Loucy (cell line): ENCODE measurements at regions not wholly inside any gene's neighbourhood (a gene's known extent, or its start where the extent isn't known, plus 50 kb on each side); places are given as distances from the start of the nearest gene placed in this dataset.
"Not testable (repeated sequence)": the region's sequence is repeated elsewhere in the genome, so short reads cannot be mapped to it uniquely, and the experiment has no call there.

ENCODE experiments used
- H2AFZ ChIP-seq: fragments of 200-600 bp; sonication (generic); 2 replicates; pipeline ENCODE4 v1.6.0; 2016; ENCODE audit warnings: antibody characterized with exemption, mild to moderate bottlenecking, low read length, moderate library complexity
- H3F3A ChIP-seq: fragments of 200-600 bp; 2 replicates; pipeline ENCODE4 v1.6.0; 2016; ENCODE audit warnings: antibody characterized with exemption, low read depth, mild to moderate bottlenecking
- H3K27me3 ChIP-seq: fragments of 200-600 bp; sonication (generic); 2 replicates; pipeline ENCODE4 v1.6.1; 2014; ENCODE audit warnings: low read length, mild to moderate bottlenecking; ENCODE audit not compliant: insufficient read depth, poor library complexity, severe bottlenecking
- H3K36me3 ChIP-seq: fragments of 200-600 bp; sonication (generic); 2 replicates; pipeline ENCODE4 v1.6.1; 2016; ENCODE audit warnings: low read length; ENCODE audit not compliant: insufficient read depth
- H3K4me1 ChIP-seq: fragments of 200-600 bp; sonication (generic); 2 replicates; pipeline ENCODE4 v1.5.1; 2014; ENCODE audit warnings: low read length, mild to moderate bottlenecking; ENCODE audit not compliant: insufficient read depth, poor library complexity, severe bottlenecking
- H3K4me2 ChIP-seq: fragments of 200-600 bp; sonication (generic); 2 replicates; pipeline ENCODE4 v1.6.0; 2014; ENCODE audit warnings: antibody characterized with exemption, low read length, low read depth, mild to moderate bottlenecking; ENCODE audit not compliant: poor library complexity, severe bottlenecking
- H3K4me3 ChIP-seq: fragments of 200-600 bp; sonication (generic); 2 replicates; pipeline ENCODE4 v1.5.1; 2014; ENCODE audit warnings: low read length, mild to moderate bottlenecking, mixed read lengths; ENCODE audit not compliant: poor library complexity, severe bottlenecking
- H3K79me2 ChIP-seq: fragments of 200-600 bp; sonication (generic); 2 replicates; pipeline ENCODE4 v1.6.1; 2014; ENCODE audit warnings: low read length; ENCODE audit not compliant: insufficient read depth
- H3K9ac ChIP-seq: fragments of 200-600 bp; sonication (generic); 2 replicates; pipeline ENCODE4 v1.6.0; 2014; ENCODE audit warnings: mild to moderate bottlenecking, low read depth, low read length, moderate library complexity; ENCODE audit not compliant: poor library complexity, severe bottlenecking
- H3K9me2 ChIP-seq: fragments of 200-600 bp; sonication (generic); replicated peaks from 2 replicates; pipeline ENCODE4 v1.6.1; 2016; ENCODE audit warnings: low read depth, low read length, mixed read lengths
- H3K9me3 ChIP-seq: fragments of 200-600 bp; sonication (generic); 2 replicates; pipeline ENCODE4 v1.6.1; 2014; ENCODE audit warnings: mild to moderate bottlenecking, antibody characterized with exemption, low read length, low read depth; ENCODE audit not compliant: insufficient read depth
- H4K20me1 ChIP-seq: fragments of 200-600 bp; sonication (generic); 2 replicates; pipeline ENCODE4 v1.6.0; 2014; ENCODE audit warnings: antibody characterized with exemption, low read length, mild to moderate bottlenecking; ENCODE audit not compliant: insufficient read depth, poor library complexity, severe bottlenecking
- EZH2phosphoT487 ChIP-seq: fragments of 200-600 bp; IDR thresholded peaks from 2 replicates; pipeline ENCODE4 v1.6.1; 2018; ENCODE audit warnings: antibody characterized with exemption, mild to moderate bottlenecking, moderate library complexity, borderline replicate concordance
- TF ChIP-seq, protein P1 (sequence below): fragments of 200-600 bp; sonication (generic); conservative IDR thresholded peaks from 2 replicates; pipeline ENCODE4 v1.5.1; 2014; ENCODE audit warnings: mild to moderate bottlenecking, antibody characterized with exemption, low read length

- no peak overlapping the region for H3K4me2 ChIP-seq
- no peak overlapping the region for H2AFZ ChIP-seq
- H3K36me3 ChIP-seq: no peaks in the 10 kb centered on the region
Observed at GRCh38 chr16:88195911-88196465, 186.8 kb upstream of the ZNF469 start.

GRCh38 chr16:88196471-88197400 is 186.0 kb upstream of the ZNF469 start:
- no peaks in the 10 kb centered on the region for H4K20me1 ChIP-seq
- TF ChIP-seq EZH2phosphoT487: no peak
- TF ChIP-seq, protein P1, sequence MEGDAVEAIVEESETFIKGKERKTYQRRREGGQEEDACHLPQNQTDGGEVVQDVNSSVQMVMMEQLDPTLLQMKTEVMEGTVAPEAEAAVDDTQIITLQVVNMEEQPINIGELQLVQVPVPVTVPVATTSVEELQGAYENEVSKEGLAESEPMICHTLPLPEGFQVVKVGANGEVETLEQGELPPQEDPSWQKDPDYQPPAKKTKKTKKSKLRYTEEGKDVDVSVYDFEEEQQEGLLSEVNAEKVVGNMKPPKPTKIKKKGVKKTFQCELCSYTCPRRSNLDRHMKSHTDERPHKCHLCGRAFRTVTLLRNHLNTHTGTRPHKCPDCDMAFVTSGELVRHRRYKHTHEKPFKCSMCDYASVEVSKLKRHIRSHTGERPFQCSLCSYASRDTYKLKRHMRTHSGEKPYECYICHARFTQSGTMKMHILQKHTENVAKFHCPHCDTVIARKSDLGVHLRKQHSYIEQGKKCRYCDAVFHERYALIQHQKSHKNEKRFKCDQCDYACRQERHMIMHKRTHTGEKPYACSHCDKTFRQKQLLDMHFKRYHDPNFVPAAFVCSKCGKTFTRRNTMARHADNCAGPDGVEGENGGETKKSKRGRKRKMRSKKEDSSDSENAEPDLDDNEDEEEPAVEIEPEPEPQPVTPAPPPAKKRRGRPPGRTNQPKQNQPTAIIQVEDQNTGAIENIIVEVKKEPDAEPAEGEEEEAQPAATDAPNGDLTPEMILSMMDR: no peak
- H3K9me2 ChIP-seq: no peaks in the 10 kb centered on the region
- no peaks in the 10 kb centered on the region for H3K4me1 ChIP-seq
- no peaks in the 10 kb centered on the region for H3K36me3 ChIP-seq
- H3K4me3 ChIP-seq: no peak overlapping the region
- H3F3A ChIP-seq: no peaks in the 10 kb centered on the region
- H3K4me2 ChIP-seq: no peak overlapping the region
- H3K9me3 ChIP-seq: no peaks in the 10 kb centered on the region
- no peaks in the 10 kb centered on the region for H3K27me3 ChIP-seq
- no peaks in the 10 kb centered on the region for H3K79me2 ChIP-seq
- no peak overlapping the region for H2AFZ ChIP-seq
- no peak overlapping the region for H3K9ac ChIP-seq

More at GRCh38 chr16:88195911-88196465, 186.8 kb upstream of the ZNF469 start:
- Histone ChIP-seq H3K9me2 (no peaks in the 10 kb centered on the region), H3F3A (no peaks in the 10 kb centered on the region), H3K4me3 (no peak overlapping the region), H4K20me1 (no peaks in the 10 kb centered on the region), H3K9ac (no peak overlapping the region), H3K79me2 (no peaks in the 10 kb centered on the region), H3K27me3 (no peaks in the 10 kb centered on the region), H3K9me3 (no peaks in the 10 kb centered on the region), H3K4me1 (no peaks in the 10 kb centered on the region)
- no peak for TF ChIP-seq EZH2phosphoT487
- TF ChIP-seq, protein P1: no peak

DNA sequence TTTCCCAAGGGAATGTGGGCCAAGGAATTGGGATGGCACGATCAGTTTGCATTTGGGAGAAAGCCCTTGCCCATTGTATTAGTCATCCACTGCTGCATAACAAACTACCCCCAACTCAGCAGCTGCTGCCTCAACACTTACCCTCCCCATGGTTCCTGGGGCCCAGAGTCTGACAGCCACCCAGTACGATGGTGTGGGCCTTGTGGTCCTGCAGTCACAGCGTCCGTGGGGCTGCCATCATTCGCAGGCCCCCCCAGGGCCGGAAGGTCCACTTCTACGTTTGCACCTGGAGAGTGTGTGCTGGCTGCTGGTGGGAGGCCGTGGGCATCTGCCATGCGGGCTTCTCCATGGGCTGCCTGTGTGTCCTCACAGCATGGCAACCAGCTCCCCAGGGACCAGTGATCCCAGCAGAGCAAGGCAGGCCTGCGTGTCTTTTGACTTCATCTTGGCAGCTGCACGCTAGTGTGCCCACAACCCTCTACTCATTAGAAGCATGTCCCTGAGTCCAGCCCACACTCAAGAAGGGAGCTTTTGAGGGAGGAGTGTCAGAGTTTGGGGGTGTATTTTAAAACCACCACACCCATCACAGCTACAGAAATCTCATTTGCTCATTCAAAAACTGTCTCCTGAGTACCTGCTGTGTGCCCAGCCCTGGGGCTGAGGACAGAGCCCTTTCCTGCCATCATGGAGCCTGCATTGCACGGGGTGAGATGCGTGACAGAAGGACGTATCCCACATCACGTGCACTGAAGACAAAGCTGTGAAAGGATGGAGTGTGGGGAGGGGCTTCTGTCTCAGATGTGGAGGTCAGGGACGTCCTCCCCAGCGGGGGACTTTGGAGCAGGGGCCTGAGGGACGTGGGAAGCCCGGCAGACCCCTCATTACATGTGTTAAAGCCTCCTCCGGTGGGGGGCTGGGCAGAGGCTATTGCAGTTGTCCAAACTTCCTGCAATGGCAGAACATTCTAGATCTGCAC is 185.0 kb upstream of the ZNF469 start:
- Histone ChIP-seq H3K4me2 (no peak overlapping the region), H3K36me3 (no peaks in the 10 kb centered on the region), H3K27me3 (no peaks in the 10 kb centered on the region), H3K79me2 (no peaks in the 10 kb centered on the region), H3K9ac (no peak overlapping the region), H3K4me3 (no peak overlapping the region), H3F3A (no peaks in the 10 kb centered on the region), H3K9me2 (no peaks in the 10 kb centered on the region), H3K4me1 (no peaks in the 10 kb centered on the region), H2AFZ (no peak overlapping the region), H3K9me3 (no peaks in the 10 kb centered on the region), H4K20me1 (no peaks in the 10 kb centered on the region)
- TF ChIP-seq, protein P1: no peak
- no peak for TF ChIP-seq EZH2phosphoT487

- not testable (repeated sequence) for H3K9me3 ChIP-seq, H3K9ac ChIP-seq, H3K4me2 ChIP-seq, H3K4me1 ChIP-seq, H3F3A ChIP-seq, H4K20me1 ChIP-seq, H3K27me3 ChIP-seq, H2AFZ ChIP-seq, H3K79me2 ChIP-seq, H3K9me2 ChIP-seq, H3K4me3 ChIP-seq, H3K36me3 ChIP-seq
Observed at GRCh38 chr16:88198457-88199295, 184.1 kb upstream of the ZNF469 start.
